Stimulated activated CD8-positive, alpha-beta memory T cell treated with anti-CD3 and anti-CD28 coated beads, Interleukin-7, amount 100 ng/mL, for 4 hours (primary cell): ENCODE measurements at regions not wholly inside any gene's neighbourhood (a gene's known extent, or its start where the extent isn't known, plus 50 kb on each side); places are given as distances from the start of the nearest gene placed in this dataset.

Source experiments
- DNase-seq, 2 donors: peaks; one replicate each; pipeline ENCODE4 v3.0.0-alpha.2; 2020; ENCODE audit warnings: low read depth in 2 of 2

DNA sequence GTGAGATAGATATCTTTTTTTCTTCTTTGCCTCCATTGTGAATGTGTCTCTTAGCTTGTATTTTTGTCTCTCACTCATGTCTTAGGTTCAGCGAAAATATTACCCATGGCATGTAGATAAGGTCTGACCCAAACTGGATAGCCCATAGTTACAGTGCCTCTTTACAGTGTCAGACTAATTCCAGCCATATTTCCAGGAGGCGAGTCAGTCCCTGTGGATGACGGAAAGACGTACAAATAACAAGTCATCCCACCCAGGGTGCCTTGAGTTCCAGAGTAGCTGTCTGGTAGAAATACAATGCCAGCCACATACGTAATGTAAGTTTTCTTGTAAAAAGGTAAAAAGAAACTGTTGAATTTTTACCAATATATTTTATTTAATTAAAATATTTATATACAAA is 157.3 kb downstream of the ZNF281 start:
- no peak for DNase-seq

DNA sequence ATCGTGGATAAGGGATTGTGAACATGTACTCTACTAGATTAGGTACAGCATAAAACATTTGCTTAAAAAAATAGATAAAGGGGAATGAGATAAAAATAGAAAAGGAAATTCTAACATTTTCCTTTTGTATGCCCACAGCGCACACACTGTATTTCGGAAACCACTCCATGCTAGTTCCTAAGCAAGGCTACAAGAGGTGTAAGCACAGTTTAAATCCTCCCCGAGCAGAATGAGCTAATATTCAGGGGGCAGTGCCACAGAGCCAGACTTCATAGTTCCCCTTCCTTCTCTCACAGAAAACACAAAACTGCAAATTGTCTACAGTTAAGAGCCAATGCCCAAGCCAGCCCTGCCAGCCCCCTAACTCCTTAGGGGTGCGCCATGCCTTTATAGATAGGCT is 159.4 kb downstream of the ZNF281 start:
- no peak for DNase-seq

GRCh38 chr1:200248541-200248940 is 161.3 kb downstream of the ZNF281 start:
- DNase-seq: no peak

DNA sequence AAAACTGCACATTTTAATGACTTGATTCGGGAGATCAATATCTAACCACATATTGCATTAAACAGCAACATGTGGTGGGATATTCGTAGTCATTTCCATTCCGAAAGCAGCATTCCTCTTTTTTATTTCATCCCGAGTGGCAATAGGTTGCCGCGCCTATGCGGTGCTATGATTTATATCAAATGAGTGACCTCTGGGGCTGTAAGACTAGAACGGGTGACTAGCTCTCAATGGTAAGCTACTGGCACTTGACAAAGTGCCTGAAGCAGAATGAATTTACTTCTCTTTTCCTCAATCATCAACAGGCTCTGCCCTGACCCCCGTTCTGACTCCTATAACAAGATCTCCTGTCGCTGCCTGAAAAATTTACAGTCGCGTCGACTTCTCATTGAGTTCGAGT is 162.3 kb downstream of the ZNF281 start:
- no peak for DNase-seq

DNA sequence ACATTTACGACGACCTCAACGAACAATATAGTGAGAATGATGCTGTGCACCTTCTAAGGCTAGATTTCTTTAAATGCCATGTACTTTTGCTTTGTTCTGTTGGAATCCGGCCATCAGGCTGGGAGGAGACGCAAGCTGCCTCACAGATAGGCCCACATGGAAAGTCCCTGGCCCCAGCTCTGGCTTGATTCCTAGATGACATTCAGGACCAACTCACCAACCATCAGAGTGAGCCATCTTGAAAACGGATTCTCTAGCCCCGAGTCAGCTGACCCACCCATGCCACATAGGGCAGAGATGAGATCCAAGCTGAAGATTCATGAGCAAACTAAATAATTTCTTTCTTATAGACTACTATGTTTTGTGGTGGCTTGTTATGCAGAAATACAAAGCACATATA is 164.4 kb downstream of the ZNF281 start:
- no peak for DNase-seq

DNA sequence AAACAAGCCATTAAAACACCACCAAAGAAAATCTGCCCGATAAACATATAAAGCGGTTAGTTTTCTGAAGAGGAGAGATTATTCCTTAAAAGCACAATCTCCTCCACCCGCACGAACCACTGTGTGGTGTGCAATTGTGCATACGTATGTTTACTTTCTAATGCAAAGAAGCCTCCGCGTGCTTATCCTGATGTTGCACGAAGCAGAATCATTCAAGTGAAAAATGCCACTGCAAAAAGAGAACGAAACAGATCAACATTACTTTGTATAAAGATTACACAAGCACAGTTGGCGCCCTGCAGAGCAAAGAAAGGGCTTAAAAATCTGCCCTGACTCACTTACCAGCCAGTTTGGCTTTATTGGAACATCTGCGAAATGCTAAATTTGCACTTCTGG is 166.8 kb downstream of the ZNF281 start:
- no peak for DNase-seq

DNA sequence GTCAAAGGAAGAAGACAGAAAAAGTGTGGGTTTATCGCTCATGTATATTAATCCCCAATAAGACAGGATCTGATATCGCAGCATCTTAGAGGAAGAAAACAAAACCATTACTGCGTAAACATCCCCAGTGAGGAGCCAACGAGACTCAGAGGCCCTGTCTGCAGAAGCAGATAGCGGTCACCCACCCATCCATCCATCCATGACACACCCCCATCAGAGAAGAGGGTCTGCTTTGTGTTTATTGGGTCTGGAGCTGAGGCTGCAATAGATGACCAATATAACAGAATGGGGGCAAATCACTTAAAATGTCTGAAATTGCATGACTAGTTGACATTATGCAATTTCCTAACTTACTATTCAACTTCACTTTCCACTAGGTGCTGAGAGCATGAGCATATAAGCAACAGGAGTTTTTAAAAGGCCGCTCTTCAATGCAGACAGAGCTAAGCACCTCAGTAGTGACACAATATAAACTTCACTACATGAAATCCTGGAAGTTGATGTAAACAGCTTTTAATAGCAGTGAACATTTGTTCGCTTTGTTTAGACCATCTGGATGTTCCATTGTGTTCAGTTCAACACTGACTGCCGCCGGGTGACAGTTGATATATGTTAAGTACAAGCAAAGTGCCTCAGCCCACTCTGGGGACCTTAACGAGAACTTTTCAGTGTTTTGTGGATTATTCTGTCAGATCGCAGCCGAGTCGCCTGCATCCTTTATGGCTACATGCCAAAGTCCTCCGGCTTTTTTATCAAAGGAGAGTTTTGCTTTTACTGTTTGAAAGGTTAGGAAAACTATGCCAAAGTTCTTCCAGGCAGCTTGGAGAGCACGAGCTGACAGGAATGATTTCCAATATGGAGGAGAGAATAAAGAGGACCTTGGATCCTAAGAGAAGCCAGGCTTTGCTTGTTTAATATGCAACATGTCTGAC is 167.5 kb downstream of the ZNF281 start:
- no peak for DNase-seq

- DNase-seq: no peak
Observed at GRCh38 chr1:200240656-200241055, 169.2 kb downstream of the ZNF281 start.

DNA sequence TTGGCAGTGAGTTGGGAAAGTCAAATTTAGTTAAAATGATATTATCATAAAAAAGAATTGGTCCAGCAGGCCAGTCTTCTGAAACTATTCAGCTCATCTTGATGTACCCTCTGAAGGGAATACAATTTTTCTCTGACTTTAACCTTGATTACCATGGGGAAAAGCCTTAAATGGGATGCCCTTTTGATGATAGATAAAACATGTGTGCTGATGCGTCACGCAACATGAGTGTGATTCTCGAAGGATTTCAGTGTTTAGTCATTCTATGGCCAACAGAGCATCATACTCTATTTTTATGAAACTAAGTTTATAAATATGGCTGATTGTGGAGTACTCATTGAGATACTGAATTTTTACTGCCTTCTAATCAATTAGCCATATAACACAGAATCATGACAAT is 171.5 kb downstream of the ZNF281 start:
- no peak for DNase-seq

GRCh38 chr1:200237066-200237465 is 172.8 kb downstream of the ZNF281 start:
- no peak for DNase-seq

DNA sequence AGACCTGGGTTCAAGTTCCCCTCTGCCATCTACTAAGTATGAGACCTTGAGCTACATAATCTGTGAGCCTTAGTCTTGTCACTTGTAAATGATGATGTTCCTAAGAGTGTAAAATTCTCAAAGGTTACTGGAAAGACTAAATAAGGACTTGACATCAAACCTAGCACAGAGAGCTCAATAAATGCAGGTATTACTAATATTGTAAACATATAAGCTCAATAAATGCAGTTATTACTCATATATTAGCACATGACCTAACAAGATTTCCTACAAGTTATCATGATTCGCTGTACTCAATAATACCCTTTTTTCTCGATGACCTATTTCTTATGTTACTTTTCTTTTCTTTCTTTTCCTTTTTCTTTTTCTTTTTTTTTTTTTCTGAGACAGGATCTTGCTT is 174.9 kb downstream of the ZNF281 start:
- no peak for DNase-seq

DNA sequence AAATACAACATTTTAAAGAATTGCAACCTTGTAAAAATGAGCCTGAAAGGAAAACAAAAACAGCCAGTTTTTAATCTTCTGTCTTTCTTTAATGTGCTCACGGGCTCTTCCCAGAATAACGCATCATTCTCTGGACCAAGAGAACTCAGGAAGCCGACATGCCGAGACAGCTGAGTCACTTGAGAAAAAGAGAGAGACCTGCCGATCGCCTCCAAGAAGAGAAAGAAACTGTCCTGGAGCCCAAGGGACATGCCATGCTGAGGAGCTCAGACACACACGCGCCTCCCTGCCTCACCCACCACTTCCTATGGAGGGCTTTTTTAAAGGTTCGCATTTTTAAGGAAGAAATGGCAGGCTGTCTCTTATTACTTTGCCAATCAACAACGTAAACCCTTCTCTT is 176.4 kb downstream of the ZNF281 start:
- no peak for DNase-seq

- no peak for DNase-seq
Observed at GRCh38 chr1:200231787-200232231, 178.0 kb downstream of the ZNF281 start.

DNA sequence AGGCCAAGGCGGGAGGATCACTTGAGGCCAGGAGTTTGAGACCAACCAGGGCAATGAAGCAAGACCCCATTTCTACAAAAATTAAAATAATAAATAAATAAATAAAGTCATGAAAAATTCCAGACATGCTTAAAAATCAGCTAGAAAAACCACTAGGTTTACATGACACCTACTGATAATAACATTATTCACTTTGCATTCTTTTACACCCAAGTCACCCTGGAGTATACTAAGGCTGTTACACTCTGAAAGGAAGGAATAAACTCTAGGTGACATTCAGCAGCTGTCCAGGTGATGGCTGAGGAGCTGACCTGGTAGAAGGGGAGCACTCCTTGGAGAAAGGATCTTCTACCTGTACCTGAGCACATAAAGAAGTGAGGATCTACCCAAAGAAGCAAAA is 179.2 kb downstream of the ZNF281 start:
- DNase-seq: no peak

GRCh38 chr1:200228486-200228885 is 181.3 kb downstream of the ZNF281 start:
- DNase-seq: no peak

DNA sequence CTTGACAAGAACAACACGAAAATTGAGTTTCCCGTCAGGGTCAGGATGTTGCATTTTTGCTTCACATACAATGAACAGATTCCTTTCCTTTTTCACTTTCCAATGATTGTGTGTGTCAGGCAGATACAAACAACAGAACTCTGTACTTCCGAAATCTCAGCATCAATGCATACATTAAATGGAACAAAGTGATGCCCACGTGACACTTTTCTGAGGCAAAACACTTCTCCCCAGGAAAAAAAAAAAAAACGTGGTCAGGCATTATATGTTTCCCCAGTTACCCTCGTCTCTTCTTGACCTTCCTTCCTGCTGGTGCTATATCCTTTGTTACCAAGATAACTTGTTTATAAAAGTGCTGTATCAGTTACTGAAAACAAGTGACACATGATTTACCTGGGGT is 181.8 kb downstream of the ZNF281 start:
- DNase-seq: no peak
